ENCODE measurements at regions not wholly inside any gene's neighbourhood (a gene's known extent, or its start where the extent isn't known, plus 50 kb on each side); places are given as distances from the start of the nearest gene placed in this dataset.

- no peak for TF ChIP-seq IRF5 (IDR thresholded peaks at IDR 0.05; ENCODE audit: borderline replicate concordance)
- no peak for TF ChIP-seq CUX1 (IDR thresholded peaks at IDR 0.05; ENCODE audit: insufficient replicate concordance, low read depth, low read length)
- TF ChIP-seq HCFC1 (IDR thresholded peaks at IDR 0.05; ENCODE audit: low read length) = no peak
- TF ChIP-seq PAX5 (IDR thresholded peaks at IDR 0.05; ENCODE audit: borderline replicate concordance, low read depth, low read length) = no peak
- no peak for TF ChIP-seq CBFB (IDR thresholded peaks at IDR 0.05; ENCODE audit: low read depth)
Observed at GRCh38 chr6:65876668-65877067, 169.6 kb upstream of the EYS start (continued).

- no peak for FAIRE-seq
- Histone ChIP-seq H3K4me2 (ENCODE audit: control insufficient read depth, insufficient read depth) (no peak overlapping the region), H2AFZ (ENCODE audit: control insufficient read depth, low read depth, low read length) (no peak overlapping the region), H3K4me3 (no peak overlapping the region), H3K9ac (ENCODE audit: control insufficient read depth, insufficient read depth, low read length) (no peak overlapping the region), H3K4me1 (ENCODE audit: control insufficient read depth, insufficient read depth, low read length) (no peaks in the 10 kb centered on the region), H3K36me3 (ENCODE audit: control insufficient read depth in 2 of 2, insufficient read depth in 2 of 2, low read length in 1 of 2) (no peaks in the 10 kb centered on the region), H3K27ac (ENCODE audit: control insufficient read depth, insufficient read depth) (no peak overlapping the region), H3K79me2 (ENCODE audit: control insufficient read depth, insufficient read depth, low read length) (no peaks in the 10 kb centered on the region), H3K27me3 (replicated peaks in 1 of 2; ENCODE audit: control insufficient read depth in 2 of 2, insufficient read depth in 2 of 2, low read length in 1 of 2) (no peaks in the 10 kb centered on the region), H4K20me1 (ENCODE audit: control insufficient read depth, insufficient read depth) (no peaks in the 10 kb centered on the region), H3K9me3 (replicated peaks; ENCODE audit: control insufficient read depth, insufficient read depth, low read length) (no peaks in the 10 kb centered on the region)
- ChIA-PET CTCF (no interaction called here), POLR2A (no interaction called here), RAD21 (ENCODE audit: unreplicated experiment) (no interaction called here), SMC1A (ENCODE audit: uncharacterized antibody, unreplicated experiment) (no interaction called here)
- WGBS (ENCODE audit: insufficient coverage, insufficient replicate concordance, low lambda C conversion rate, missing lambda C conversion rate) = 6% methylated on average over 2 of the region's 2 CpGs
- in situ Hi-C loops (cut with MboI) = no loop called here
- ATAC-seq = no peak
- BruUV-seq (replicated peaks) = no TSS peak
- intact Hi-C loops (cut with micrococcal nuclease; ENCODE audit: unreplicated experiment) = no loop called here
- DNase-seq (ENCODE audit: low read depth, low spot score) = no peak
- no peak for TF ChIP-seq EZH2 (IDR thresholded peaks at IDR 0.05; ENCODE audit: borderline replicate concordance, control insufficient read depth, low read depth, low read length)
- no peak for TF ChIP-seq FOS (IDR thresholded peaks at IDR 0.05; ENCODE audit: borderline replicate concordance, extremely low read depth, insufficient read length)
- TF ChIP-seq POU2F2 (IDR thresholded peaks at IDR 0.05; ENCODE audit: borderline replicate concordance, low read depth, low read length) = no peak
- no peak for TF ChIP-seq EP300 (IDR thresholded peaks at IDR 0.05; ENCODE audit: borderline replicate concordance in 1 of 2, control insufficient read depth in 1 of 2, low read depth in 2 of 2, low read length in 2 of 2)
- no peak for TF ChIP-seq MYC (IDR thresholded peaks at IDR 0.05; ENCODE audit: insufficient read depth, insufficient read length, insufficient replicate concordance, low read length, severe bottlenecking)
- no peak for TF ChIP-seq SIX5 (IDR thresholded peaks at IDR 0.05; ENCODE audit: low read depth, low read length, severe bottlenecking)
- no peak for TF ChIP-seq REST (IDR thresholded peaks at IDR 0.05; ENCODE audit: low read depth, low read length)
- TF ChIP-seq GATAD2B (conservative IDR thresholded peaks at IDR 0.05; ENCODE audit: low read depth) = no peak
Observed at GRCh38 chr6:65852369-65852852, 145.4 kb upstream of the EYS start.
